Lung (tissue), 11 donors: ENCODE measurements at regions not wholly inside any gene's neighbourhood (a gene's known extent, or its start where the extent isn't known, plus 50 kb on each side); places are given as distances from the start of the nearest gene placed in this dataset.

ENCODE experiments used
- ATAC-seq: fragments of 200-7000 bp; cut with Tn5 transposase; one replicate; pipeline ENCODE4 v1.9.1; 2020; ENCODE audit warnings: moderate number of reproducible peaks; ENCODE audit not compliant: insufficient read depth, low FRiP score
- DNase-seq, 3 donors: peaks; one replicate each; pipeline ENCODE4 v3.0.0-alpha.2; 2013 to 2017
- H3K27ac ChIP-seq, 2 donors: one replicate each; pipeline ENCODE4 v1.5.1; 2013; ENCODE audit warnings: mild to moderate bottlenecking in 2 of 2, moderate library complexity in 2 of 2, control low read depth in 1 of 2, inconsistent platforms in 1 of 2, low read depth in 1 of 2, low read length in 1 of 2
- H3K27me3 ChIP-seq, 3 donors: one replicate each; pipeline ENCODE4 v1.5.1; 2013; ENCODE audit warnings: low read length in 2 of 3; ENCODE audit not compliant: control insufficient read depth in 3 of 3, insufficient read depth in 3 of 3
- H3K36me3 ChIP-seq, 4 donors: one replicate each; pipeline ENCODE4 v1.5.1; 2013; ENCODE audit warnings: low read length in 4 of 4, mild to moderate bottlenecking in 1 of 4, moderate library complexity in 1 of 4; ENCODE audit not compliant: control insufficient read depth in 4 of 4, insufficient read depth in 4 of 4
- H3K4me1 ChIP-seq, 5 donors: one replicate each; pipeline ENCODE4 v1.5.1; 2013; ENCODE audit warnings: low read length in 5 of 5, mild to moderate bottlenecking in 2 of 5, moderate library complexity in 1 of 5; ENCODE audit not compliant: control insufficient read depth in 5 of 5, insufficient read depth in 5 of 5
- H3K4me3 ChIP-seq: one replicate; pipeline ENCODE4 v1.5.1; 2013; ENCODE audit warnings: mild to moderate bottlenecking, control low read depth, moderate library complexity
- H3K9ac ChIP-seq, 2 donors: one replicate each; pipeline ENCODE4 v1.5.1; 2013; ENCODE audit warnings: low read length in 2 of 2, control low read depth in 1 of 2; ENCODE audit not compliant: insufficient read depth in 1 of 2
- H3K9me3 ChIP-seq, 4 donors: one replicate each; pipeline ENCODE4 v1.5.1; 2013; ENCODE audit warnings: low read length in 3 of 4, mild to moderate bottlenecking in 1 of 4, moderate library complexity in 1 of 4; ENCODE audit not compliant: control insufficient read depth in 4 of 4, insufficient read depth in 3 of 4
- WGBS, 2 donors: extraction: QIAGEN DNeasy Blood & Tissue Kit; methylation state at CpG; one replicate each; pipeline ENCODE4 v1.1.7; 2013; 5-methylcytosine and 5-hydroxymethylcytosine counted together
- TF ChIP-seq, protein P1 (sequence below): IDR thresholded peaks from 2 replicates; pipeline ENCODE4 v1.5.1; 2012; ENCODE audit warnings: mild to moderate bottlenecking; ENCODE audit errors: control extremely low read depth, extremely low read depth
- donor health status: control.
- donor health status: control.
- donor health status: Bipolar disorder and iron deficiency.
- donor health status: healthy.
- donor health status: DM: yes; HTN: yes; CAD: no.

DNA sequence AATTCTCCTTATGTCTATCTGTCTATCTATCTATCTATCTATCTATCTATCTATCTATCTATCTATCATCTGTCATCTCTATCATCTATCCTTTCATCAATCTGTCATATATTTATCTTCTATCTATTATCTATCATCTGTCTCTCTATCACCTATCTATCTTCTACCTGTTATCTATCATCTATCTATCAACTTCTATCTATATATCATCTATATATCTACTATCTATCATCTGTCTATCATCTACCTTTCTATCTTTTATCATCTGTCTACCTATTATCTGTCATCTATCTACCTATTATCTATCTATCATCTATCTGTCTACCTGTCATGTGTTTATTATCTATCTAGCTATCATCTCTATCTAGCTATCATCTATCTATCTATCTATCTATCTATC, 124.7 kb upstream of the C1orf174 start:
- no peaks in the 10 kb centered on the region for H3K4me1 ChIP-seq
- H3K9ac ChIP-seq = no peak overlapping the region
- ATAC-seq = no peak
- TF ChIP-seq, protein P1, sequence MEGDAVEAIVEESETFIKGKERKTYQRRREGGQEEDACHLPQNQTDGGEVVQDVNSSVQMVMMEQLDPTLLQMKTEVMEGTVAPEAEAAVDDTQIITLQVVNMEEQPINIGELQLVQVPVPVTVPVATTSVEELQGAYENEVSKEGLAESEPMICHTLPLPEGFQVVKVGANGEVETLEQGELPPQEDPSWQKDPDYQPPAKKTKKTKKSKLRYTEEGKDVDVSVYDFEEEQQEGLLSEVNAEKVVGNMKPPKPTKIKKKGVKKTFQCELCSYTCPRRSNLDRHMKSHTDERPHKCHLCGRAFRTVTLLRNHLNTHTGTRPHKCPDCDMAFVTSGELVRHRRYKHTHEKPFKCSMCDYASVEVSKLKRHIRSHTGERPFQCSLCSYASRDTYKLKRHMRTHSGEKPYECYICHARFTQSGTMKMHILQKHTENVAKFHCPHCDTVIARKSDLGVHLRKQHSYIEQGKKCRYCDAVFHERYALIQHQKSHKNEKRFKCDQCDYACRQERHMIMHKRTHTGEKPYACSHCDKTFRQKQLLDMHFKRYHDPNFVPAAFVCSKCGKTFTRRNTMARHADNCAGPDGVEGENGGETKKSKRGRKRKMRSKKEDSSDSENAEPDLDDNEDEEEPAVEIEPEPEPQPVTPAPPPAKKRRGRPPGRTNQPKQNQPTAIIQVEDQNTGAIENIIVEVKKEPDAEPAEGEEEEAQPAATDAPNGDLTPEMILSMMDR = no peak
- peaks cover 0 to 2% (median 0%) of the 10 kb centered on the region in 4 donors for H3K9me3 ChIP-seq
- no peak overlapping the region for H3K27ac ChIP-seq
- no peak overlapping the region for H3K4me3 ChIP-seq
- H3K36me3 ChIP-seq = no peaks in the 10 kb centered on the region
- peaks cover 2 to 5% (median 3%) of the 10 kb centered on the region in 3 donors for H3K27me3 ChIP-seq
- DNase-seq = no peak

DNA sequence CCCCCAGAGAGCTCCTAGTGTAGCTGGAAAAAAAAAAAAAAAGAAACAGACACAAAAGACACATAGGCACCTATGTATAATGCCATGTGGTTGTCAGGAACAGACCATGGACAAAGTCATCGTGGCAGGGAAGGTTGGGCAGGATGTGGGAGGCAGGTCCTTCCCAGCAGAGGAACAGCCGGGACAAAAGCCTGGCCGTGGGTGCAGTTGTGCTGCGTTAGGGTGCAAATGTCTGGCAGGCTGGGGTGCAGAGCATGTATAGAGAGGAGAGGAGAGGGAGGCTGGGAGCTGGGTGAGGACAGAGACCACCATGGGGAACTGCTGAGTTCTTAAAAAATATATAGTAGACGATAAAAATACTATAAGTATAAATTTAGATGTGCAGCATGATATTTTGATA, 125.7 kb upstream of the C1orf174 start:
- ATAC-seq = no peak
- Histone ChIP-seq H3K27ac (no peak overlapping the region), H3K36me3 (no peaks in the 10 kb centered on the region), H3K4me3 (no peak overlapping the region), H3K9ac (no peak overlapping the region), H3K27me3 (peaks cover 2 to 5% (median 3%) of the 10 kb centered on the region in 3 donors), H3K9me3 (peaks cover 0 to 2% (median 0%) of the 10 kb centered on the region in 4 donors), H3K4me1 (no peaks in the 10 kb centered on the region)
- WGBS, 2 donors = 66 to 73% methylated on average over 5 of the region's 5 CpGs
- TF ChIP-seq, protein P1 = no peak
- no peak for DNase-seq

- peaks cover 2 to 6% (median 5%) of the 10 kb centered on the region in 3 donors for H3K27me3 ChIP-seq
Measured at GRCh38 chr1:4027008-4027407, 126.9 kb upstream of the C1orf174 start.

More at GRCh38 chr1:4027008-4027407, 126.9 kb upstream of the C1orf174 start:
- no peaks in the 10 kb centered on the region for H3K36me3 ChIP-seq
- TF ChIP-seq, protein P1 = no peak
- peaks cover 0 to 5% (median 0%) of the 10 kb centered on the region in 4 donors for H3K9me3 ChIP-seq
- H3K27ac ChIP-seq = no peak overlapping the region
- H3K4me1 ChIP-seq = no peaks in the 10 kb centered on the region
- H3K4me3 ChIP-seq = no peak overlapping the region
- H3K9ac ChIP-seq = no peak overlapping the region
- no peak for DNase-seq
- no peak for ATAC-seq
- WGBS, 2 donors = 66 to 71% methylated on average over 11 of the region's 11 CpGs
